HG02885 (cell line): ENCODE measurements at regions not wholly inside any gene's neighbourhood (a gene's known extent, or its start where the extent isn't known, plus 50 kb on each side); places are given as distances from the start of the nearest gene placed in this dataset.
"Not testable (repeated sequence)": the region's sequence is repeated elsewhere in the genome, so short reads cannot be mapped to it uniquely, and the experiment has no call there.

Source experiments
- ATAC-seq: cut with Tn5 transposase; IDR thresholded peaks from one replicate; pipeline ENCODE4 v1.9.1; 2021; ENCODE audit warnings: mild to moderate bottlenecking; ENCODE audit not compliant: unreplicated experiment, poor library complexity

- no peak for ATAC-seq
Measured at GRCh38 chr11:80943226-80943625, 1502.4 kb upstream of the TENM4 start.

- ATAC-seq = no peak
Measured at GRCh38 chr11:80937842-80938241, 1497.0 kb upstream of the TENM4 start.

GRCh38 chr11:80930038-80930437, 1489.2 kb upstream of the TENM4 start:
- ATAC-seq = no peak

GRCh38 chr11:80929031-80929805, 1488.4 kb upstream of the TENM4 start:
- no peak for ATAC-seq

GRCh38 chr11:80925321-80925720, 1484.5 kb upstream of the TENM4 start:
- no peak for ATAC-seq

GRCh38 chr11:80921310-80921709, 1480.5 kb upstream of the TENM4 start:
- ATAC-seq = not testable (repeated sequence)

- ATAC-seq = no peak
Measured at GRCh38 chr11:80916173-80916798, 1475.5 kb upstream of the TENM4 start.

GRCh38 chr11:80914311-80914710, 1473.5 kb upstream of the TENM4 start:
- ATAC-seq = no peak

- ATAC-seq = no peak
Measured at GRCh38 chr11:80911666-80912065, 1470.8 kb upstream of the TENM4 start.

GRCh38 chr11:80900265-80900664, 1459.4 kb upstream of the TENM4 start:
- peak; percentile 57 for ATAC-seq

- peak; percentile 51 for ATAC-seq
Measured at GRCh38 chr11:80899381-80899780, 1458.6 kb upstream of the TENM4 start.

- peak; percentile 31 for ATAC-seq
Measured at GRCh38 chr11:80898910-80899309, 1458.1 kb upstream of the TENM4 start.

GRCh38 chr11:80886684-80887083, 1445.9 kb upstream of the TENM4 start:
- no peak for ATAC-seq

- ATAC-seq = no peak
Measured at GRCh38 chr11:80873310-80873999, 1432.6 kb upstream of the TENM4 start.

GRCh38 chr11:80872116-80872728, 1431.4 kb upstream of the TENM4 start:
- ATAC-seq = no peak

GRCh38 chr11:80868831-80869230, 1428.0 kb upstream of the TENM4 start:
- no peak for ATAC-seq

- ATAC-seq = no peak
Measured at GRCh38 chr11:80862011-80862410, 1421.2 kb upstream of the TENM4 start.

GRCh38 chr11:80861193-80861592, 1420.4 kb upstream of the TENM4 start:
- no peak for ATAC-seq

GRCh38 chr11:80860632-80861031, 1419.8 kb upstream of the TENM4 start:
- ATAC-seq = no peak

GRCh38 chr11:80856066-80856465, 1415.2 kb upstream of the TENM4 start:
- ATAC-seq = no peak

- no peak for ATAC-seq
Measured at GRCh38 chr11:80855426-80855825, 1414.6 kb upstream of the TENM4 start.
